GM21367 (cell line): ENCODE measurements at regions not wholly inside any gene's neighbourhood (a gene's known extent, or its start where the extent isn't known, plus 50 kb on each side); places are given as distances from the start of the nearest gene placed in this dataset.
"Not testable (repeated sequence)": the region's sequence is repeated elsewhere in the genome, so short reads cannot be mapped to it uniquely, and the experiment has no call there.

Experiments
- ATAC-seq: cut with Tn5 transposase; IDR thresholded peaks from one replicate; pipeline ENCODE4 v1.9.1; 2021; ENCODE audit not compliant: unreplicated experiment

DNA sequence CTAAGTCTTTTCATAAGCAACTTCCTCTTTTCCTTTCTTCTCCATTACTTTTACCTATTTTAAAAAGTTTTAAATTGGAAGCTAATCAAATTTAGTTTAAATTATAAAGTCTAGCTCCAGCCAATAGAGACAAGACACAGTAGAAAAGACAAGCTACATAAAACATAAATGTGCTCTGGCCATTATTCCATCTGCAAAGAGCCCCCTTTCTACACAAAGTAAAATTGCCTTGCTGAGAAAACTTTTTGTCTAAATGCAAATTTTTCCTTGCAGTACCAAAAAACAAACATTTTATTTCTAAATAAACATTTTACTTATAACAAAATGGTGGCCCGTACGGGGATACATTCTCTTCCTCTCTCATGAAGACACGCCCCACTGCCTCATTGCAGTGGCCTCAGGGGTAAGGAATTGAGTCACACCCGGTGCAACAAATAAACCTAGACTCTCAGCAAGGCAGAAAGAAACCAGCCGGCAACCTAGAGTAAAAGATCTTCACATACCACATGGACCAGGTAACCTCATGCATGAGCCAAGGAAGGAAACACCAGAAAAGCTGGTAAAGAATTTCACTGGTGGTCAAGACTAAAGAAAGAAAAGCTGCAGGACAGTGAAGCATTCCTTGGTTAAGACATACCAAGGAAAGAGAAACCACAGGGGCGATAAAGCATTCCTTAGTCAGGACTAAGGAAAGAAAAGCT, 71.6 kb upstream of the ZNF746 start:
- no peak for ATAC-seq

GRCh38 chr7:149568218-149568617, 70.6 kb upstream of the ZNF746 start:
- no peak for ATAC-seq

DNA sequence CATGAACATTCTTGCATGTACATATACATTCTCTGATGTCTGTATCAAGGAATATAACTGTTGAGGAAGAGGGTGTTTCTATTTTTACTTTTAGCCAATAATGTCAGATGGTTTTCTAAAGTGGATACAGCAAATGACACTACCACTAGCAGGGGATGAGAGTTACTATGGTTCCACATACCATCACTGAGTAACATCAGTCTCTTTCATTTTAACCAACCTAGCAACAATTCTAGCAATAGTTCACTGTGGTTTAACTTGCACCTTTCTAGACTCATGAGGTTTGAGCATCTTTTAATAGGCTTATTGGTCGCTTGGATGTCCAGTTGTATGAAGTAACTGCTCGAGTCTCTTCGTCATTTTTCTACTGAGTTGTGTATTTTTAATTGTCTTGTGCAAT, 68.5 kb upstream of the ZNF746 start:
- no peak for ATAC-seq

DNA sequence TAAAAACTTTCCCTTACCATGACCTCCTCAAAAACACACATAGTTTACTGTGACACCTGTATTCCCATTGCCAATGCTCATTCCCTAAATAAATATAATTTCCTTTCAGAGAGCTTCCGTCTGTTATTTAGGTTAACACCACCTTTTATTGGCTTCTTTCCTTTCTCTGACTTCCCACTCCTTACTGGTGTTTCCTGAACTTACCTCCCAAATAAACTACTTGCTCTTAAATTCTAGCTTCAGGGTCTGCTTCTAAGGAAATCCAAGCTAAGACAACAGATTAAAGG, 67.4 kb upstream of the ZNF746 start:
- no peak for ATAC-seq

- ATAC-seq: no peak
Measured at GRCh38 chr7:149564340-149565095, 66.9 kb upstream of the ZNF746 start.

GRCh38 chr7:149562602-149563001, 65.0 kb upstream of the ZNF746 start:
- ATAC-seq: no peak

DNA sequence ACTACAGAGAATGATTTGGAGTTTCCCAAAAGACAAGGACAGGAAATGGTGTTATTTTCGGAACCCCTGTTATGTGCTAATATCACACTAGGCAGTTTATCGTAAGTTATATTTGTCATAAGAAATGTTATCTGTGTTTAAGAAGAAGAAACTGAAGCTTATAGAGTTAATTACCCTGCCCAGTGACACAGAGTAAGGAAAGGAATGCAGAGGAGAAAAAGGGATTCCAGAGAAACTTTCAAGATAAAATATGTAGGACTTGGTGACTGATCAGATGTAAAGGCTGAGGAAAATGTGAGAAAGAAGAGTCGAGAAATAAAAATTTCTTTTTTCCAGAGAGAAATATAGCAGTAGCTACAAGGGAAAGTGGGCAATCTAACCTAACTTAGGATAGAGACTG, 63.5 kb upstream of the ZNF746 start:
- ATAC-seq: no peak

DNA sequence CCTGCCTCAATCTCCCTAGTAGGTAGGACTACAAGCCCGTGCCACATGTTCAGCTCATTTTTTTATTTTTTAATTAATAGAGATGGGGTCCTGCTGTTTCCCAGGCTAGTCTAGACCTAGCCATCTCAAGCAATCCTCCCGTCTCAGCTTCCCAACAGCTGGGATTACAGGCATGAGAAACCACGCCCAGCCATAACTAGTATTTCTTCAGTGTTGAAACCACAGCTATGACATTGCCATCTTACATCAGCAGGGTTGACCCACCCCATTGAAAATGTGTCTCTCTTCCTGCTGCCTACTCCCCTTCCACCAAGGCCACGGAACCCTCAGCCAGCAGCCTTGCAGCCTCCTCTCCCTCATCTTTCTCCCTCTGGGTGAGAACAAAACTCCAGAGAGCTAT, 62.1 kb upstream of the ZNF746 start:
- no peak for ATAC-seq

DNA sequence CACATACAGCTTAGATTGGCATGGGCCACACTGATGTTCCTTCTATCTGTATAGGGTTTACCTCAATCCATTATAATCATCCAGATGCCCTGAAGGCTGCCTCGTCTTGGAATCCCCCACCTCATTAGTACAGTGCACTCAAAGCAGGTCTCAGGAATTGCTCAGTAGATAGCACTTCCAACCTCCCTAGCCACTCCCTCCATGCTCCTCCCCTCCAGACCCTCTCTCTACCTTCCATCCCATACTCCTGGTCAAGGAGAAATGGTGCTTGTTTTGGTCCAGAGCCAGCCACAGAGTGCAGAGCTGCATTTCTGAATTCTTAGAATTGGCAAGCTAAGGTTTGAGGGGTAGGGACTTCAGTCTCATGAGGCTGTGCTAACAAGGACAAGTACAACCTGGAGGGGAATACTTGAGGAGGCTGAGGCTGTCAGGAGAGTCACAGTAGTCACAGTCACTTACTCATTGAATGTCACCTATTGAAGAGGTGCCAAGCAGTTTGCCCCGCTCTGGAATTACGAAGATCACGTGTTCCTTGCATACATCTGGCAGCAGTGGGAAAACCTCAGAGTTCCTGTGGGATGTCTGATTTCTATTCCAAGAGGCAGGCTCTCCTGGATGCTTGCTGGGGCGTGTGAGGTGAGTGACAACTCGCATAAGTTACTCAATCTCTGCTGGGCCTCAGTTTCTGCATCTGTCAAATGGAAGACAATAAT, 60.7 kb upstream of the ZNF746 start:
- ATAC-seq: no peak

DNA sequence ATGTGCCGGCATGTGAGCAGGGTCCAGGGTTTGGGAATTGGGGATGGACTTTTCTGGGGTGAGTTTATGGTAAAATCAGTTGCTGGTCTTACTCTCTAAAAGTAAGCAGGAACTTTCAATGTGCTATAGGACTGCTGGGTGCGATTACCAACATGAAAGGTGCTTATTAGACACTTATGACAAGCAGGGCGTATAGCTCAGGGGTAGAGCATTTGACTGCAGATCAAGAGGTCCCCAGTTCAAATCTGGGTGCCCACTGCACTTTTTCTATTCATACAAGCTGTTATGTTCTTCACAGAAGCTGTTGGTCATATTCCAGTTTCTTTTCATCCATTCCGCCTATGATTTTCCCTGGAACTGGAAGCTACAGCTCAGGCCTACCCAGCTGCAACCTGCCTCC, 58.9 kb upstream of the ZNF746 start:
- not testable (repeated sequence) for ATAC-seq

DNA sequence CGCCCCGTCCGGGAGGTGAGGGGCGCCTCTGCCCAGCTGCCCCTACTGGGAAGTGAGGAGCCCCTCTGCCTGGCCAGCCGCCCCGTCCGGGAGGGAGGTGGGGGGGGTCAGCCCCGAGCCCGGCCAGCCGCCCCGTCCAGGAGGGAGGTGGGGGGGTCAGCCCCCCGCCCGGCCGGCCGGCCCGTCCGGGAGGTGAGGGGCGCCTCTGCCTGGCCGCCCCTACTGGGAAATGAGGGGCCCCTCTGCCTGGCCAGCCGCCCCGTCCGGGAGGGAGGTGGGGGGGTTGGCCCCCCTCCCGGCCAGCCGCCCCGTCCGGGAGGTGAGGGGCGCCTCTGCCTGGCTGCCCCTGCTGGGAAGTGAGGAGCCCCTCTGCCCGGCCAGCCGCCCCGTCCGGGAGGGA, 57.2 kb upstream of the ZNF746 start:
- not testable (repeated sequence) for ATAC-seq

- ATAC-seq: not testable (repeated sequence)
Measured at GRCh38 chr7:149553991-149554390, 56.4 kb upstream of the ZNF746 start.

GRCh38 chr7:149552799-149553198, 55.2 kb upstream of the ZNF746 start:
- ATAC-seq: no peak
